ENCODE measurements at regions not wholly inside any gene's neighbourhood (a gene's known extent, or its start where the extent isn't known, plus 50 kb on each side); places are given as distances from the start of the nearest gene placed in this dataset.
"Not testable (repeated sequence)": the region's sequence is repeated elsewhere in the genome, so short reads cannot be mapped to it uniquely, and the experiment has no call there.

GRCh38 chr6:16882230-16882629 lies 121.0 kb upstream of the ATXN1 start:
- Histone ChIP-seq H3K4me1 (ENCODE audit: control insufficient read depth, extremely low read depth, insufficient read depth, low read length) (no peaks in the 10 kb centered on the region), H3K9ac (replicated peaks; ENCODE audit: extremely low read depth, insufficient read depth, low read length) (no peak overlapping the region), H3K27ac (ENCODE audit: insufficient read depth, low read depth, low read length) (no peak overlapping the region), H3K4me3 (replicated peaks in 1 of 3; ENCODE audit: insufficient read depth in 1 of 3, low read depth in 1 of 3, low read length in 3 of 3) (no peak overlapping the region), H3K27me3 (ENCODE audit: control insufficient read depth in 2 of 2, insufficient read depth in 2 of 2, low read length in 2 of 2) (peaks cover 0 to 3% of the 10 kb centered on the region in 2 experiments), H2AFZ (ENCODE audit: low read depth, low read length) (no peak overlapping the region), H3K79me2 (ENCODE audit: control insufficient read depth, insufficient read depth, low read length) (no peaks in the 10 kb centered on the region), H3K9me3 (replicated peaks; ENCODE audit: control insufficient read depth, insufficient read depth, low read length) (no peaks in the 10 kb centered on the region), H3K4me2 (ENCODE audit: insufficient read depth, low read length) (no peak overlapping the region), H3K9me1 (replicated peaks; ENCODE audit: control insufficient read depth, extremely low read depth, insufficient read depth, low read length) (no peaks in the 10 kb centered on the region), H3K36me3 (ENCODE audit: control insufficient read depth in 2 of 2, extremely low read depth in 1 of 2, insufficient read depth in 2 of 2, low read length in 2 of 2) (no peaks in the 10 kb centered on the region), H4K20me1 (replicated peaks; ENCODE audit: control insufficient read depth, extremely low read depth, insufficient read depth, low read length) (no peaks in the 10 kb centered on the region)
- no TSS peak for BruUV-seq (replicated peaks)
- FAIRE-seq (no peak), DNase-seq (ENCODE audit: low read depth, low spot score) (no peak)
- CTCF ChIA-PET, result interaction anchor here (1.3 to 1.6 kb wide), 2 partner anchors 83 to 204 kb away, joined by 3 to 4 read pairs; no protein-coding TSS in a partner anchor
- dilution Hi-C loops (cut with MboI; ENCODE audit: extremely low pct_ligation_motif_present, low sequenced_read_pairs), result no loop called here
- no peak for TF ChIP-seq MYC (IDR thresholded peaks at IDR 0.05; ENCODE audit: low read depth, low read length)
- TF ChIP-seq CTCF (IDR thresholded peaks at IDR 0.05; ENCODE audit: extremely low read depth in 1 of 2, insufficient read depth in 1 of 2, low read depth in 1 of 2, low read length in 2 of 2), result no peak
- no peak for TF ChIP-seq MAX (IDR thresholded peaks at IDR 0.05; ENCODE audit: insufficient read depth, insufficient read length)
- no peak for TF ChIP-seq POLR2A (IDR thresholded peaks at IDR 0.05; ENCODE audit: low read depth, low read length)
- no peak for TF ChIP-seq GATA2 (IDR thresholded peaks at IDR 0.05; ENCODE audit: insufficient read depth, insufficient read length, low read depth, low read length)
- TF ChIP-seq JUN (IDR thresholded peaks at IDR 0.05; ENCODE audit: borderline replicate concordance, insufficient read depth, insufficient read length, low read depth), result no peak
- no peak for TF ChIP-seq POLR2AphosphoS5 (IDR thresholded peaks at IDR 0.05; ENCODE audit: insufficient read depth, low read depth, low read length)
- no peak for TF ChIP-seq EZH2 (IDR thresholded peaks at IDR 0.05; ENCODE audit: borderline replicate concordance, low read depth, low read length, severe bottlenecking)
- no peak for TF ChIP-seq FOS (IDR thresholded peaks at IDR 0.05; ENCODE audit: borderline replicate concordance, insufficient read depth, low read length)
- POLR2A ChIA-PET, result no interaction called here
- intact Hi-C loops (cut with micrococcal nuclease), result no loop called here

- H3K9ac ChIP-seq (replicated peaks; ENCODE audit: extremely low read depth, insufficient read depth, low read length); H3K9me1 ChIP-seq (replicated peaks; ENCODE audit: control insufficient read depth, extremely low read depth, insufficient read depth, low read length); H3K27me3 ChIP-seq (ENCODE audit: control insufficient read depth in 2 of 2, insufficient read depth in 2 of 2, low read length in 2 of 2); dilution Hi-C loops (cut with MboI; ENCODE audit: extremely low pct_ligation_motif_present, low sequenced_read_pairs); H3K36me3 ChIP-seq (ENCODE audit: control insufficient read depth in 2 of 2, extremely low read depth in 1 of 2, insufficient read depth in 2 of 2, low read length in 2 of 2); FAIRE-seq; H4K20me1 ChIP-seq (replicated peaks; ENCODE audit: control insufficient read depth, extremely low read depth, insufficient read depth, low read length); H3K4me1 ChIP-seq (ENCODE audit: control insufficient read depth, extremely low read depth, insufficient read depth, low read length); H3K27ac ChIP-seq (ENCODE audit: insufficient read depth, low read depth, low read length); BruUV-seq (replicated peaks); intact Hi-C loops (cut with micrococcal nuclease); H3K9me3 ChIP-seq (replicated peaks; ENCODE audit: control insufficient read depth, insufficient read depth, low read length); H3K79me2 ChIP-seq (ENCODE audit: control insufficient read depth, insufficient read depth, low read length); H3K4me2 ChIP-seq (ENCODE audit: insufficient read depth, low read length); POLR2A ChIA-PET; H2AFZ ChIP-seq (ENCODE audit: low read depth, low read length); CTCF ChIA-PET; H3K4me3 ChIP-seq (replicated peaks in 1 of 3; ENCODE audit: insufficient read depth in 1 of 3, low read depth in 1 of 3, low read length in 3 of 3); DNase-seq (ENCODE audit: low read depth, low spot score): not testable (repeated sequence)
Measured at GRCh38 chr6:16876852-16877251, 115.6 kb upstream of the ATXN1 start.

Data from endothelial cell of umbilical vein (primary cell).